GM18909 (cell line): ENCODE measurements at regions not wholly inside any gene's neighbourhood (a gene's known extent, or its start where the extent isn't known, plus 50 kb on each side); places are given as distances from the start of the nearest gene placed in this dataset.

Source experiments
- ATAC-seq: cut with Tn5 transposase; IDR thresholded peaks from one replicate; pipeline ENCODE4 v1.9.1; 2021; ENCODE audit warnings: mild to moderate bottlenecking; ENCODE audit not compliant: unreplicated experiment, poor library complexity

- ATAC-seq: no peak
Measured at GRCh38 chr3:128515-129172, 67.9 kb upstream of the CHL1 start.

GRCh38 chr3:131151-131888 is 65.2 kb upstream of the CHL1 start:
- ATAC-seq: no peak

GRCh38 chr3:132378-132777 is 64.2 kb upstream of the CHL1 start:
- no peak for ATAC-seq

GRCh38 chr3:132904-133303 is 63.7 kb upstream of the CHL1 start:
- no peak for ATAC-seq

- no peak for ATAC-seq
Measured at GRCh38 chr3:140748-141330, 55.7 kb upstream of the CHL1 start.
